ENCODE measurements at regions not wholly inside any gene's neighbourhood (a gene's known extent, or its start where the extent isn't known, plus 50 kb on each side); places are given as distances from the start of the nearest gene placed in this dataset.

DNA sequence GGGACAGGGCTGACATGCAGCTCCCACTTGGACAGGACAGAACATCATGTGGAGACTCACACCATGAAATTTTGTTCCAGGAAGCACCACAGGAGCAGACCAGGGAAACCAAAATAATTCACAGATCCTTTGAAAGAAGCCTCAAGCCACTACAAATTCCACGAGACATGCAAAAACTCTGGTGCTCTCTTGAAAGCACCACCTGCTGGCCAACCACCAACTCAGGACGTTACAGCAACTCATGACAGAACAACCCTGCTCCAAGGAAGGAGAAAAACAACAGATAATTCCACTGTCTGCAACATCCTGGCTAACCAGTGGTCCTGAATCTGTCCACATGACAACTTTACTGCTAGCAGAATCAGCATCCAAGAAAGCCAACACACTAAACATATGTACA lies 516.0 kb downstream of the SPATA31D1 start:
- TF ChIP-seq, protein P1, sequence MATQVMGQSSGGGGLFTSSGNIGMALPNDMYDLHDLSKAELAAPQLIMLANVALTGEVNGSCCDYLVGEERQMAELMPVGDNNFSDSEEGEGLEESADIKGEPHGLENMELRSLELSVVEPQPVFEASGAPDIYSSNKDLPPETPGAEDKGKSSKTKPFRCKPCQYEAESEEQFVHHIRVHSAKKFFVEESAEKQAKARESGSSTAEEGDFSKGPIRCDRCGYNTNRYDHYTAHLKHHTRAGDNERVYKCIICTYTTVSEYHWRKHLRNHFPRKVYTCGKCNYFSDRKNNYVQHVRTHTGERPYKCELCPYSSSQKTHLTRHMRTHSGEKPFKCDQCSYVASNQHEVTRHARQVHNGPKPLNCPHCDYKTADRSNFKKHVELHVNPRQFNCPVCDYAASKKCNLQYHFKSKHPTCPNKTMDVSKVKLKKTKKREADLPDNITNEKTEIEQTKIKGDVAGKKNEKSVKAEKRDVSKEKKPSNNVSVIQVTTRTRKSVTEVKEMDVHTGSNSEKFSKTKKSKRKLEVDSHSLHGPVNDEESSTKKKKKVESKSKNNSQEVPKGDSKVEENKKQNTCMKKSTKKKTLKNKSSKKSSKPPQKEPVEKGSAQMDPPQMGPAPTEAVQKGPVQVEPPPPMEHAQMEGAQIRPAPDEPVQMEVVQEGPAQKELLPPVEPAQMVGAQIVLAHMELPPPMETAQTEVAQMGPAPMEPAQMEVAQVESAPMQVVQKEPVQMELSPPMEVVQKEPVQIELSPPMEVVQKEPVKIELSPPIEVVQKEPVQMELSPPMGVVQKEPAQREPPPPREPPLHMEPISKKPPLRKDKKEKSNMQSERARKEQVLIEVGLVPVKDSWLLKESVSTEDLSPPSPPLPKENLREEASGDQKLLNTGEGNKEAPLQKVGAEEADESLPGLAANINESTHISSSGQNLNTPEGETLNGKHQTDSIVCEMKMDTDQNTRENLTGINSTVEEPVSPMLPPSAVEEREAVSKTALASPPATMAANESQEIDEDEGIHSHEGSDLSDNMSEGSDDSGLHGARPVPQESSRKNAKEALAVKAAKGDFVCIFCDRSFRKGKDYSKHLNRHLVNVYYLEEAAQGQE (IDR thresholded peaks at IDR 0.05; ENCODE audit: insufficient read depth in 1 of 2, low read depth in 2 of 2, low read length in 2 of 2), result no peak
- TF ChIP-seq TAF1 (IDR thresholded peaks at IDR 0.05; ENCODE audit: borderline replicate concordance, insufficient read depth, low read length) (no peak), SIN3A (IDR thresholded peaks at IDR 0.05; ENCODE audit: borderline replicate concordance, insufficient read depth, low read length) (no peak), POLR2AphosphoS5 (IDR thresholded peaks at IDR 0.05; ENCODE audit: low read depth, low read length) (no peak), FOXP2 (optimal IDR thresholded peaks at IDR 0.05; ENCODE audit: borderline replicate concordance, extremely low read depth, extremely low read length, insufficient read depth) (no peak)

DNA sequence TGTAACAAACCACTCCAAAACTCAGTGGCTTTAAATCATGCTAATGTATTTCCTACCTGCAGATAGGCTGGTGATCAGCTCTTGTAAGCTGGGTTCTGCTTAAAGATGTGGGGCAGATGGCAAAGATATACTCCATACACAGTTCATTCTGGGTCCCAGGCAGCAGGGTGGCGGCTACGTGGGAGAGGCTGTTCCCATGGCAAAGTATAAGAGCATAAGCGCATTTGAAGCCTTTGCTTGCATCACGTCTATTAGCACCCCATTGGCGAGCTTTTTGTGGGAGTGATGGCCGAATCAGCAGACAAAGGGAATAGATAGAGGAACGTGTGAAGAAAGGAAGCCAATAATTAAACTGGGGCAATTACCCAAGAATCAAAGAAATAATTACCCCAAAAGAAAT lies 523.1 kb downstream of the SPATA31D1 start:
- TF ChIP-seq TAF1 (IDR thresholded peaks at IDR 0.05; ENCODE audit: borderline replicate concordance, insufficient read depth, low read length) (no peak), SIN3A (IDR thresholded peaks at IDR 0.05; ENCODE audit: borderline replicate concordance, insufficient read depth, low read length) (no peak), FOXP2 (optimal IDR thresholded peaks at IDR 0.05; ENCODE audit: borderline replicate concordance, extremely low read depth, extremely low read length, insufficient read depth) (no peak), POLR2AphosphoS5 (IDR thresholded peaks at IDR 0.05; ENCODE audit: low read depth, low read length) (no peak)
- TF ChIP-seq, protein P1 (IDR thresholded peaks at IDR 0.05; ENCODE audit: insufficient read depth in 1 of 2, low read depth in 2 of 2, low read length in 2 of 2), result no peak

DNA sequence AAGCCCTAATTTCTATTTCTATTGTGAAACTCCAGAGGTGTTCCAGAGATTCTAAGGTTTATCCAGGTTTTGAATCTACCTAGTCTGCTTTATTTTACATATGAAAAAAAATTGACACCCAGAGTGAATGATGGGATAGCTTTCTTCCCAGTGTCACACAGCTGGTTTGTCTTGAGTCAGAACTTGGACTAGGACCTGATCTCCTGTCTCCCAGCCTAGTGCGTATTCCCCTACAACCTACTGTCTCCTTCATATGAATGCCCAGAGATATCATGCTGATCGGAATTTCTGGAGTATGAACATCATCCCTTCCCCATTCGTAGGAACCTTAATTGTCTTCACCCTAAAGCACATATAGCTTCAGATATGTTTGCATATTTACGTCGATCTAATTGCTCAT lies 524.2 kb downstream of the SPATA31D1 start:
- TF ChIP-seq POLR2AphosphoS5 (IDR thresholded peaks at IDR 0.05; ENCODE audit: low read depth, low read length) (no peak), TAF1 (IDR thresholded peaks at IDR 0.05; ENCODE audit: borderline replicate concordance, insufficient read depth, low read length) (no peak), SIN3A (IDR thresholded peaks at IDR 0.05; ENCODE audit: borderline replicate concordance, insufficient read depth, low read length) (no peak), FOXP2 (optimal IDR thresholded peaks at IDR 0.05; ENCODE audit: borderline replicate concordance, extremely low read depth, extremely low read length, insufficient read depth) (no peak)
- TF ChIP-seq, protein P1 (IDR thresholded peaks at IDR 0.05; ENCODE audit: insufficient read depth in 1 of 2, low read depth in 2 of 2, low read length in 2 of 2), result no peak

DNA sequence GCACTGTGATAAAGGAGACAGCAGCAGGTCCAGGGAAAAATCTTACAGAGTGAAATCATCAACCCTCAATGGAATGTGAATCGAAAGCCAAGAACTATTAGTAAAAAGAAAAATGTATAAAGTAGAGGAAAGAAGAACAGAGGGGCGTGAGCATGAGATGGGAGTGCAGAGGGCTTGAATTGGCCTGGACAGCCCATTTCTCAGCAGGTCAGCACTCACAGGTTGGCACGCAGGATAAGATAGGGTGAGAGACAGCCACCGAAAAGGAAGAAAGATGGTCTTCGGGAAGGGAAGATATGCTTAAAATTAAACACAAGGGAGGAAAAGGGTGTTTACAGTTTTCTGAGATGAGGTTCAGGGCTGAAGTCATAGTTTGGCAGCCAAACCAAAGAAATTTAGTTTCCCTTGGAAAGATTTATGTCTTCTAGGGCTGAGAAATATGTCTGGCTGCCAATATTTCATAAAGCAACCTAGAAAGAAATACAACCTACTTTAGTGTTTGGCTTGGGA lies 524.7 kb downstream of the SPATA31D1 start:
- TF ChIP-seq SIN3A (IDR thresholded peaks at IDR 0.05; ENCODE audit: borderline replicate concordance, insufficient read depth, low read length) (no peak), FOXP2 (optimal IDR thresholded peaks at IDR 0.05; ENCODE audit: borderline replicate concordance, extremely low read depth, extremely low read length, insufficient read depth) (no peak), TAF1 (IDR thresholded peaks at IDR 0.05; ENCODE audit: borderline replicate concordance, insufficient read depth, low read length) (no peak), POLR2AphosphoS5 (IDR thresholded peaks at IDR 0.05; ENCODE audit: low read depth, low read length) (no peak)
- TF ChIP-seq, protein P1 (IDR thresholded peaks at IDR 0.05; ENCODE audit: insufficient read depth in 1 of 2, low read depth in 2 of 2, low read length in 2 of 2), result no peak

All from PFSK-1 (cell line).